Stimulated activated CD8-positive, alpha-beta memory T cell treated with anti-CD3 and anti-CD28 coated beads, Interleukin-4, amount 100 ng/mL, for 48 hours (primary cell): ENCODE measurements at regions not wholly inside any gene's neighbourhood (a gene's known extent, or its start where the extent isn't known, plus 50 kb on each side); places are given as distances from the start of the nearest gene placed in this dataset.

Source experiments
- DNase-seq: peaks from one replicate; pipeline ENCODE4 v3.0.0-alpha.2; 2020

DNA sequence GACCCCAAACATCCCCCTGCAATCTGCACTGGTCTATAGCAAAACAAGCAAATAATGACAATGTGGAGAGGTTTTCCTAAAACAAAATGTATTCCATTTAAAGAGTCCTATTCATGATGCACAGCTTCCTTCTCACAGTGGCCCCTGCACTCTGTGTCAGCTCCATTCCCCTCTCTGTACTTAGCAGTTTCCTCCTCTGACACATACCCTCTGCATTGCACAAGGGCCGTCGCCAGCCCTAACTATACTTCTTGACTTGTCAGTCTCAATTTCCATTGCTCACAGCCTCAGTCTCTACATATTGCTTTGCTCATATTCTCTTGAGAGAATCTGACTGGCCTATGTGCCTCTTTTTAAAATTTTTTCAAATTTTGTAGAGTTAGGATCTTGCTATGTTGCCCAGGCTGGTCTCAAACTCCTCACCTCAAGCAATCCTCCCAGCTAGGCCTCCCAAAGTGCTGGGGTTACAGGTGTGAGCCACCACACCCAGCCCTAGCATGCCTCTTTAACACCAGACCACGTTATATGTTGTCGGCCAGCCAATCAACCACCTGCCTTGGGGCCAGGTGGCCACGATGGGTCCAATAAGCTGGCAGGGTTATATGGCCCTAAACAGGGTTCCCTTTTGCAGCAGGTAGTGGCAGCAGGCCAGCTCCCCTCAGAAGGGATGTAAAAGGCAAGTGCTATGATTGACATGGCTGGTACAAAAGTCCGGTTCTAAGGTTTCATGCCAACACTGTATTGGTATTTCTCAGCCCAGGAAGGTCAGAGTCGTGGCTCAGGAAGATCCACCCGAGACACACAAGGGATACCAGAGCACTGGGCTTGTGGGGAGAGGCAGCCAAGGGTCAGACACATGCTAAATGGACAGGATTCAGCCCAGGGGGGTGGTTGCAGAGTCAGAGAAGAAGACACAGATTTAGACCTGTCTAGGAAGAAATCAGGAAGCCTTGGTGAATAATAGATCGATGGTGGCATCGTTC lies 59.0 kb upstream of the SMAD3 start:
- DNase-seq = no peak

DNA sequence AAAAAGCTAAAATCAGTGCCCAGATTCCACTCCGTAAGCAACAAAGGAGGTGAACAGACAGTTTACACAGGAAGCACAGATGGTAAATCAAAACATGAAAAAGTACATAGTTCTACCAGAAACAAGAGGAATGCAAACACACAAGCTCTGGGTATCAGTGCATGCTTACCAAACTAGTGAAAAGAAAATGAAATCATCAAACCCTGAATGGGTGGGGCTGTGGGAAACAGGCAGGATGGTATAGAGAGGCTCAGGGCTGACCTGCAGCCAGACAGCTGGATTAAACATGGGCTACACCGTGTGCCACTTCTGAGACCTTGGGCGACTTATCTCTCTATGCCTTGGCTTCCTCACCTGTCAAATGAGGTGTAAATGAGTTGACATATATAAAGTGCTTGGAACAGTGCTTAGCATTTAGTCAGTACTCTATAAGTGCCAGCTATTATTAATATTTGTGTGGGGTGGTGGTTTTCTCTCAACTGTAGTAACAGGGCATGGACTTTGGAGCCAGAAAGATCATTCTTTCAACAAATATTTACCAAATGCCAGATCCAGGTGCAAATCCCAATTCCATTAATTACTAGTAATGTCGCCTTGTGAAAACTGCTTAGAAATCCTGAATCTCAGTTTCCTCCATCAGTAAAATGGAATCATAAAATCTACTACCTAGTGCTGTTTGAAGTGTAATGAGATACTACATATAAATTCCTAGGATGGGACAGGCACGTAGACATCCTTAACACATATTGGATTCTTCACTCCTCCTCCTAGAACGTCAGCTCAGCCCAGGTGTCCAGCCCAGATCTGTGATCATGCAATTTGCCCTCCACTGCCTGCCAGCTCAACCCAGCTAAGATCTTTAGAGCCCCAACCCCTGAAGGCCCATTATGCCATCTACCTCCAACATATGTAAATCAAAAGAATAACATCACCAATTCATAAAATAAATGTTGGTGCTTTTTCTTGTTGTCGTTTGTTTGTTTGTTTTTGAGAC lies 55.5 kb upstream of the SMAD3 start:
- DNase-seq = no peak

DNA sequence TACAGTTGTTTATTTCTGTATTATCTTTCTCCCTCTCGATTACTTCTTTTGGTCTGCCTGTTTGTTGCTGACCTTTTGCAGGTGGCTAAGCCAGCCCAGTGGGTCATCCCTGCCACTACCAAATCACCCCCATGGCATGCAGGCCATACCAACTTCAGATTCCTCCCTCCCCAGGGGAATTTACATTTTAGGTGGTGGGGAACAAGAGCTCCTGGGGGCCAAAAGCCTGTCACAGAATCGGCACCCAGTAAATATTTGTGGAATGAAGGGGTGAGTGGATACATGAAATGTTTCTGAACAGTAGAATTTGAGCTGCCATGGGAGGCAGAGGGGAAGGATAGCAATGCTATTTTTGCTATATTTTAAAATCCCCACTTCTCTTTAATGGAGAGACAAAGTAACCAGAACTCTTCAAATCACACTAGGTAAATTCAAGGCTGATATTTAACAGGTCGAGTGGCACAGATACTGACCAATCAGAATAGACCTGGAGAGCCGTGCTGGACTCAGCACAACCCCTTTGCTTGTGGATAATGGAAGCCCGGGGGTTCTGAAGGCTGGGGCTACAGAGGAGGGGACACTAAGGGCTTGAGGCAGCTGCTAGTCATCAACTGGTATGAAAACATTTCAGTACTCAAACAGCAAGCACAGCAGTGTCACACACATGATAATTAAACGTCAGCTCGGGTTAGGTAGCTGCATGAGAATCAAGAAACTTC lies 54.3 kb upstream of the SMAD3 start:
- no peak for DNase-seq

DNA sequence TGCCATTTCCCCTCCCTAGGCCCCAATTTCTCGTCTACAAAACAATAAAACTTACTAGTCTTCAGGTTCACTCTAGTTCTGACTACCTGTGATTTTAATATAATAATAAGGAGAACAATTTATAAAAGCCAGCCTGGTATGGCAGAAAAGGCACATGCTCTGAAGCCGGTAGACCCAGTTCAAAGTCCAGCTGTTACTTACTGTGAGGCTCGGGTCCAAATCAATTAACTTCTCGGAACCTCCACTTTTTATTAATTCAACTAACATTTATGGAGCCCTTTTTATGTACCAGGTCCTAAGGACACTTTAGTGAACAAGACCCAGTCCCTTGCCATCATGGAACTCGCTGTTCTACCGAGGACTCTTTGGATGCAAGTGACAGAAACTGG lies 53.8 kb upstream of the SMAD3 start:
- no peak for DNase-seq

DNA sequence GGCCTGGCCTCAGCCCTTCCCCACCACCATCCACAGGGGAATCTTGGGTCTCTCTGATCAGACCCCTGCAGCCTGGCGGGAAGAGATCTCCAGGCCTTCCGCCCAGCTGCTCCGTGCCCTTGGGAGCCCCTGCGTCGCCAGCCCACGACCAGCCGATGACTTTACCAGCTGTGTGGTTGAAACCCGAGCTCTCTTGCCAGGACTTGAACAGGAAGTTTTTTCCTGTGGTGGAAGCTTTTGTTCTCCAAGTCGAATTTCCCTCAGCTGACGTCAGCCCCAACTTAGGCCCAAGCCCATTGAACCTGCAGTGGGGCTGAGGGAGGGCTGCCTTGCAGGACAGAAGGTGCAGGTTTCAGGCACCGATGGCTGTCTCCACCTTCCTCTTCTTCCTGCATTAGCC lies 51.7 kb upstream of the SMAD3 start:
- no peak for DNase-seq
